Astrocyte (in vitro differentiated cells and primary cell): ENCODE measurements at regions not wholly inside any gene's neighbourhood (a gene's known extent, or its start where the extent isn't known, plus 50 kb on each side); places are given as distances from the start of the nearest gene placed in this dataset.
"Not testable (repeated sequence)": the region's sequence is repeated elsewhere in the genome, so short reads cannot be mapped to it uniquely, and the experiment has no call there.

Source experiments
- DNase-seq: peaks from one replicate; pipeline ENCODE4 v3.0.0-alpha.2; 2010; ENCODE audit warnings: low read depth
- FAIRE-seq: peaks from 2 replicates; lab custom pipeline; 2011; peaks lifted over from hg19 to GRCh38; lab: Jason Lieb, UNC
- H2AFZ ChIP-seq: 2 replicates; pipeline ENCODE4 v1.6.0; 2012; ENCODE audit warnings: low read depth, low read length, inconsistent platforms
- H3K27ac ChIP-seq: 2 replicates; pipeline ENCODE4 v1.5.1; 2011; ENCODE audit warnings: low read depth, low read length, inconsistent platforms
- H3K27me3 ChIP-seq: 2 replicates; pipeline ENCODE4 v1.6.0; 2011; ENCODE audit warnings: low read length, inconsistent platforms; ENCODE audit not compliant: insufficient read depth
- H3K36me3 ChIP-seq: 2 replicates; pipeline ENCODE4 v1.5.1; 2011; ENCODE audit warnings: low read length, inconsistent platforms; ENCODE audit not compliant: insufficient read depth
- H3K4me1 ChIP-seq: 2 replicates; pipeline ENCODE4 v1.5.1; 2011; ENCODE audit warnings: low read length, inconsistent platforms; ENCODE audit not compliant: insufficient read depth
- H3K4me2 ChIP-seq: 2 replicates; pipeline ENCODE4 v1.6.0; 2012; ENCODE audit warnings: low read length, inconsistent platforms
- H3K4me3 ChIP-seq: 2 replicates; pipeline ENCODE4 v1.5.1; 2011; ENCODE audit warnings: low read depth, mild to moderate bottlenecking, low read length, inconsistent platforms; ENCODE audit not compliant: insufficient read depth
- H3K79me2 ChIP-seq: 2 replicates; pipeline ENCODE4 v1.6.0; 2012; ENCODE audit warnings: mild to moderate bottlenecking, low read length, inconsistent platforms; ENCODE audit not compliant: insufficient read depth
- H3K9ac ChIP-seq: 2 replicates; pipeline ENCODE4 v1.6.0; 2012; ENCODE audit warnings: mild to moderate bottlenecking, low read length, inconsistent platforms
- H3K9me3 ChIP-seq: 2 replicates; pipeline ENCODE4 v1.5.1; 2012; ENCODE audit warnings: low read depth, mild to moderate bottlenecking, low read length, inconsistent platforms; ENCODE audit not compliant: insufficient read depth
- H4K20me1 ChIP-seq: 2 replicates; pipeline ENCODE4 v1.6.0; 2012; ENCODE audit warnings: low read length, inconsistent platforms; ENCODE audit not compliant: insufficient read depth
- H3K27ac Mint-ChIP-seq: one replicate; pipeline ENCODE4 v1.8.0; 2021; ENCODE audit warnings: mild to moderate bottlenecking, mixed read lengths; ENCODE audit not compliant: unreplicated experiment
- H3K27me3 Mint-ChIP-seq: one replicate; pipeline ENCODE4 v1.8.0; 2021; ENCODE audit warnings: low read depth, mixed read lengths; ENCODE audit not compliant: unreplicated experiment
- H3K36me3 Mint-ChIP-seq: one replicate; pipeline ENCODE4 v1.8.0; 2021; ENCODE audit warnings: low read depth, mixed read lengths; ENCODE audit not compliant: unreplicated experiment
- H3K4me1 Mint-ChIP-seq: one replicate; pipeline ENCODE4 v1.8.0; 2021; ENCODE audit warnings: low read depth, mixed read lengths; ENCODE audit not compliant: unreplicated experiment
- H3K4me3 Mint-ChIP-seq: one replicate; pipeline ENCODE4 v1.8.0; 2021; ENCODE audit warnings: mild to moderate bottlenecking, moderate library complexity, mixed read lengths; ENCODE audit not compliant: unreplicated experiment
- H3K9me3 Mint-ChIP-seq: one replicate; pipeline ENCODE4 v1.8.0; 2021; ENCODE audit warnings: mild to moderate bottlenecking, mixed read lengths; ENCODE audit not compliant: unreplicated experiment
- CTCF ChIP-seq: IDR thresholded peaks from 2 replicates; pipeline ENCODE4 v1.5.1; 2011; ENCODE audit warnings: low read depth, mild to moderate bottlenecking, inconsistent platforms, low read length, moderate library complexity; ENCODE audit not compliant: insufficient read depth
- EZH2 ChIP-seq: IDR thresholded peaks from 2 replicates; pipeline ENCODE4 v1.6.1; 2012; ENCODE audit warnings: mild to moderate bottlenecking, low read length, inconsistent platforms; ENCODE audit not compliant: insufficient read depth

GRCh38 chr5:23412515-23412914 lies 94.9 kb upstream of the PRDM9 start:
- no peak overlapping the region for H3K4me3 ChIP-seq
- H3K4me1 ChIP-seq: no peaks in the 10 kb centered on the region
- H3K9ac ChIP-seq: no peak overlapping the region
- Mint-ChIP-seq H3K27me3 (no peaks in the 10 kb centered on the region), H3K27ac (no peak overlapping the region), H3K36me3 (no peaks in the 10 kb centered on the region), H3K4me1 (no peaks in the 10 kb centered on the region), H3K9me3 (no peaks in the 10 kb centered on the region), H3K4me3 (no peak overlapping the region)
- H3K36me3 ChIP-seq: no peaks in the 10 kb centered on the region
- no peaks in the 10 kb centered on the region for H3K9me3 ChIP-seq
- H3K79me2 ChIP-seq: no peaks in the 10 kb centered on the region
- no peak overlapping the region for H3K27ac ChIP-seq
- no peaks in the 10 kb centered on the region for H3K27me3 ChIP-seq
- no peak overlapping the region for H3K4me2 ChIP-seq
- H2AFZ ChIP-seq: no peak overlapping the region
- no peak for FAIRE-seq
- DNase-seq: no peak
- H4K20me1 ChIP-seq: no peaks in the 10 kb centered on the region
- TF ChIP-seq EZH2 (no peak), CTCF (no peak)

GRCh38 chr5:23411994-23412393 lies 95.4 kb upstream of the PRDM9 start:
- no peak overlapping the region for H2AFZ ChIP-seq
- no peaks in the 10 kb centered on the region for H3K4me1 ChIP-seq
- no peak for FAIRE-seq
- H4K20me1 ChIP-seq: no peaks in the 10 kb centered on the region
- no peak overlapping the region for H3K4me2 ChIP-seq
- no peaks in the 10 kb centered on the region for H3K27me3 Mint-ChIP-seq
- no peaks in the 10 kb centered on the region for H3K27me3 ChIP-seq
- H3K36me3 ChIP-seq: no peaks in the 10 kb centered on the region
- no peaks in the 10 kb centered on the region for H3K9me3 Mint-ChIP-seq
- H3K27ac Mint-ChIP-seq: no peak overlapping the region
- H3K27ac ChIP-seq: no peak overlapping the region
- H3K4me3 Mint-ChIP-seq: no peak overlapping the region
- H3K9me3 ChIP-seq: no peaks in the 10 kb centered on the region
- no peak overlapping the region for H3K9ac ChIP-seq
- no peaks in the 10 kb centered on the region for H3K4me1 Mint-ChIP-seq
- H3K36me3 Mint-ChIP-seq: no peaks in the 10 kb centered on the region
- no peak overlapping the region for H3K4me3 ChIP-seq
- no peak for TF ChIP-seq CTCF
- TF ChIP-seq EZH2: no peak
- H3K79me2 ChIP-seq: no peaks in the 10 kb centered on the region
- DNase-seq: no peak

- Histone ChIP-seq H4K20me1 (no peaks in the 10 kb centered on the region), H3K9ac (no peak overlapping the region), H3K36me3 (no peaks in the 10 kb centered on the region), H3K27me3 (no peaks in the 10 kb centered on the region), H3K4me2 (no peak overlapping the region), H3K4me3 (no peak overlapping the region), H3K27ac (no peak overlapping the region), H3K9me3 (no peaks in the 10 kb centered on the region), H3K4me1 (no peaks in the 10 kb centered on the region), H2AFZ (no peak overlapping the region), H3K79me2 (no peaks in the 10 kb centered on the region)
- TF ChIP-seq CTCF (no peak), EZH2 (no peak)
- H3K27ac Mint-ChIP-seq: no peak overlapping the region
- no peaks in the 10 kb centered on the region for H3K4me1 Mint-ChIP-seq
- H3K36me3 Mint-ChIP-seq: no peaks in the 10 kb centered on the region
- no peaks in the 10 kb centered on the region for H3K27me3 Mint-ChIP-seq
- FAIRE-seq: no peak
- H3K4me3 Mint-ChIP-seq: no peak overlapping the region
- no peaks in the 10 kb centered on the region for H3K9me3 Mint-ChIP-seq
- DNase-seq: no peak
Observed at GRCh38 chr5:23411200-23411599, 96.2 kb upstream of the PRDM9 start.

- H3K27ac ChIP-seq, H4K20me1 ChIP-seq, H3K79me2 ChIP-seq, H3K4me2 ChIP-seq, FAIRE-seq, H3K36me3 Mint-ChIP-seq, H3K27me3 ChIP-seq, H3K4me3 Mint-ChIP-seq, H2AFZ ChIP-seq, H3K36me3 ChIP-seq, H3K4me1 ChIP-seq, H3K4me3 ChIP-seq, H3K27ac Mint-ChIP-seq, H3K9me3 ChIP-seq, H3K27me3 Mint-ChIP-seq, H3K9me3 Mint-ChIP-seq, H3K9ac ChIP-seq, DNase-seq, H3K4me1 Mint-ChIP-seq: not testable (repeated sequence)
Observed at GRCh38 chr5:23410775-23411174, 96.6 kb upstream of the PRDM9 start.
